ENCODE measurements at regions not wholly inside any gene's neighbourhood (a gene's known extent, or its start where the extent isn't known, plus 50 kb on each side); places are given as distances from the start of the nearest gene placed in this dataset.

GRCh38 chr12:53887881-53888280, 50.8 kb upstream of the HOXC13 start:
- Histone ChIP-seq H3K4me1 (no peaks in the 10 kb centered on the region), H3K27ac (no peak overlapping the region), H3K9me3 (no peaks in the 10 kb centered on the region), H3K36me3 (no peaks in the 10 kb centered on the region), H3K4me3 (no peak overlapping the region), H3K27me3 (peaks cover 13% of the 10 kb centered on the region)
- 81% methylated on average over 2 of the region's 2 CpGs for WGBS
- DNase-seq (ENCODE audit: low spot score in 2 of 2), result no peak
- no peak for TF ChIP-seq POLR2A (IDR thresholded peaks at IDR 0.05)
- no peak for TF ChIP-seq CTCF (IDR thresholded peaks at IDR 0.05)
- no peak for TF ChIP-seq POLR2AphosphoS5 (IDR thresholded peaks at IDR 0.05)
- no peak for TF ChIP-seq EP300 (IDR thresholded peaks at IDR 0.05)

Data from suprapubic skin (tissue), 4 donors.